Testis (tissue), 2 donors: ENCODE measurements at regions not wholly inside any gene's neighbourhood (a gene's known extent, or its start where the extent isn't known, plus 50 kb on each side); places are given as distances from the start of the nearest gene placed in this dataset.

Experiments used
- DNase-seq: peaks from one replicate; pipeline ENCODE4 v3.0.0-alpha.2; 2019
- H3K27ac ChIP-seq, 2 donors: fragments of 200-600 bp; sonication (generic); one replicate each; pipeline ENCODE4 v1.5.1; 2019
- H3K27me3 ChIP-seq: fragments of 200-600 bp; sonication (generic); one replicate; pipeline ENCODE4 v1.5.1; 2019
- H3K36me3 ChIP-seq: fragments of 200-600 bp; sonication (generic); one replicate; pipeline ENCODE4 v1.5.1; 2017; ENCODE audit warnings: low read depth; ENCODE audit errors: missing control alignments
- H3K4me1 ChIP-seq: fragments of 200-600 bp; sonication (generic); one replicate; pipeline ENCODE4 v1.5.1; 2019
- H3K4me3 ChIP-seq, 2 donors: fragments of 200-600 bp; sonication (generic); one replicate each; pipeline ENCODE4 v1.5.1; 2017 to 2019
- H3K9me3 ChIP-seq: fragments of 200-600 bp; sonication (generic); one replicate; pipeline ENCODE4 v1.5.1; 2017
- POLR2A ChIP-seq: fragments of 450-650 bp; IDR thresholded peaks from one replicate; pipeline ENCODE4 v1.6.1; 2017; ENCODE audit warnings: antibody characterized with exemption, mild to moderate bottlenecking, moderate library complexity
- WGBS, 2 donors: methylation state at CpG; one replicate each; pipeline ENCODE4 v1.1.5; 2018; 5-methylcytosine and 5-hydroxymethylcytosine counted together
- intact Hi-C: fragments of 100-400 bp; cut with DNase I; formaldehyde crosslinking; loops from one replicate; pipeline ENCODE4 v1.15.1; 2023; ENCODE audit warnings: low total_unique reads
- TF ChIP-seq, protein P1 (sequence below), 3 experiments: fragments of 450-650 bp in 2 of 3; fragments of 200-600 bp in 1 of 3; sonication (generic) in 1 of 3; IDR thresholded peaks; one replicate each; pipeline ENCODE4 v1.5.1; 2016 to 2019; ENCODE audit warnings: antibody characterized with exemption in 3 of 3, mild to moderate bottlenecking in 2 of 3, moderate library complexity in 1 of 3

DNA sequence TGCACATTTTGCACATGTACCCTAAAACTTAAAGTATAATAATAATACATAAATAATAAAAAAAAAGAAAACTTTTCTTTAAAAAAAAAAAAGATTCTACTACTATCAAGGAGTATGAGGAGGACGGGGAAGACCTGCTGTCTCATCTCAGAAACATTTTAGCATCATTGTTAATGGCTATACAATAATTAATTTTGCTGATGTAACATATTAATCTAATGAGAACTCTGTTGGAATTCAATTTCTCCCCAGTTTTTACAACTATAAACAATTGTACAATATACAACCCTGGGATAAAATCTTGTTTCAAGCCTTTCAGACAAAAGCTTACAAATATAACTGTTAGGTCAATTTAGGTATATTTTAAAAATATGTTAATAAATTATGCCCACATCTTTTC lies 139.0 kb upstream of the GRIN3A start:
- Histone ChIP-seq H3K27me3 (no peaks in the 10 kb centered on the region), H3K4me1 (no peaks in the 10 kb centered on the region), H3K27ac (no peak overlapping the region), H3K4me3 (no peak overlapping the region), H3K36me3 (no peaks in the 10 kb centered on the region), H3K9me3 (no peaks in the 10 kb centered on the region)
- no peak for TF ChIP-seq POLR2A
- TF ChIP-seq, protein P1, sequence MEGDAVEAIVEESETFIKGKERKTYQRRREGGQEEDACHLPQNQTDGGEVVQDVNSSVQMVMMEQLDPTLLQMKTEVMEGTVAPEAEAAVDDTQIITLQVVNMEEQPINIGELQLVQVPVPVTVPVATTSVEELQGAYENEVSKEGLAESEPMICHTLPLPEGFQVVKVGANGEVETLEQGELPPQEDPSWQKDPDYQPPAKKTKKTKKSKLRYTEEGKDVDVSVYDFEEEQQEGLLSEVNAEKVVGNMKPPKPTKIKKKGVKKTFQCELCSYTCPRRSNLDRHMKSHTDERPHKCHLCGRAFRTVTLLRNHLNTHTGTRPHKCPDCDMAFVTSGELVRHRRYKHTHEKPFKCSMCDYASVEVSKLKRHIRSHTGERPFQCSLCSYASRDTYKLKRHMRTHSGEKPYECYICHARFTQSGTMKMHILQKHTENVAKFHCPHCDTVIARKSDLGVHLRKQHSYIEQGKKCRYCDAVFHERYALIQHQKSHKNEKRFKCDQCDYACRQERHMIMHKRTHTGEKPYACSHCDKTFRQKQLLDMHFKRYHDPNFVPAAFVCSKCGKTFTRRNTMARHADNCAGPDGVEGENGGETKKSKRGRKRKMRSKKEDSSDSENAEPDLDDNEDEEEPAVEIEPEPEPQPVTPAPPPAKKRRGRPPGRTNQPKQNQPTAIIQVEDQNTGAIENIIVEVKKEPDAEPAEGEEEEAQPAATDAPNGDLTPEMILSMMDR (IDR thresholded peaks at IDR 0.05), result no peak
- WGBS, 2 donors, result 58 to 88% methylated on average over 1 of the region's 1 CpG
- DNase-seq, result no peak
- intact Hi-C loops, result no loop called here

DNA sequence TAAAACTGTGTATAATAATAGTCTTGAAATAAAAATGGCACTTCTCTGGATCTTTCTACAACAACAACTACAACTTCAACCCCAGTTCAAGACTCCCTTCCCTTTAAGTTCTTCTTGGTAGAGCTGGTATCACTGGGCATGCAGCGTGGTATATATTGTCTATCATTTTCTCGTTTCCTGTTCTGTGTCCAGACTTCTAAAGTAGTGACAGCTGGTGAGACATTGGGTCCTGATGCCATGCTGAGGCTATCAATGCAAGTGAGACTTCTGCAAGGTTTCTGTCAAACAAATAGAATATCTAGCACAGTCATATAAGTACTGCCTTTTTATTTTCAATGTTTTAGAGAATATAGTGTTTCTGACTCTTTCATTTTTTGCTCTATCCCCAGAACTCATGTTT lies 123.0 kb upstream of the GRIN3A start:
- Histone ChIP-seq H3K27ac (no peak overlapping the region), H3K9me3 (no peaks in the 10 kb centered on the region), H3K4me1 (no peaks in the 10 kb centered on the region), H3K36me3 (no peaks in the 10 kb centered on the region), H3K27me3 (no peaks in the 10 kb centered on the region), H3K4me3 (no peak overlapping the region)
- TF ChIP-seq, protein P1 (IDR thresholded peaks at IDR 0.05), result no peak
- no peak for TF ChIP-seq POLR2A
- intact Hi-C loops, result no loop called here
- no peak for DNase-seq
- WGBS, 2 donors, result 82 to 97% methylated on average over 2 of the region's 2 CpGs

DNA sequence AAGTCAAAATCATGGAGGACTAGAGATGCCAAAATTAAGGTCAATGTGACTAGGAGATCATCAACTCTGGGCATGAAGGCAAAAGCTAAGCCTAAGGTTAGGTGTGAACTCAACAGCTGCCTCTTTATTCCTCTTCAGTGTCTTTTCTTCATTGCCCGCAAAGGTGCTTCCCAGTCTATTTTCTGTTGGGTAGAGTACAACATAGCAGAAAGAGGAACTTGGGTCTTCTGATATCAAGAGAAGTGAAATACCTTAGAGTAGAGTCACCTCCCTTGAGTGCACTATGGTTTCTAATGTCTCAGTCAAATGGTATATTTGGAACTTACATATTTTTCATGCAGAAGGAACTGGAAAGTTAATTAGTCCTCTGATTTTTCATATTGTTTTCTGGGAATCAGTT lies 122.5 kb upstream of the GRIN3A start:
- intact Hi-C loops, result no loop called here
- TF ChIP-seq POLR2A, result no peak
- TF ChIP-seq, protein P1 (IDR thresholded peaks at IDR 0.05), result no peak
- Histone ChIP-seq H3K9me3 (no peaks in the 10 kb centered on the region), H3K27ac (no peak overlapping the region), H3K36me3 (no peaks in the 10 kb centered on the region), H3K4me3 (no peak overlapping the region), H3K4me1 (no peaks in the 10 kb centered on the region), H3K27me3 (no peaks in the 10 kb centered on the region)
- no peak for DNase-seq
- 95 to 96% methylated on average over 1 of the region's 1 CpG for WGBS, 2 donors

DNA sequence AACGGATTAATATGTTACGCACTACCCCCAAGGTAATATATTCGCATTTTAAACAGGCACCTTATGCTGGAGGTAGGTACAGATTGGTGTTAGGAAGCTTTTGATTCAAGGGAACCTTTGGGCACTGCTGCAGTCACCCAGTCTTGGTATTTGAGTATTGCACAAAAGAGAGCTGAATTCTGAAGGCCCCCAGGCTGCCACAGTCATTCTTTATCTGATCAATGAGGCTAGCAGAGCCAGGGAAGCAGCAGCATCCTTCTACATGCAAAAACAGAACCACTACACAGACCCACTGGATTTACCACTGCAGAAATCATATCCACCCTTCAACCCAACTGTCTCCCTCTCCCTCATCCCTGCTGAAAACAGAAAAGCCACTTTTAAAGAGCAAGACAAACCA lies 121.2 kb upstream of the GRIN3A start:
- Histone ChIP-seq H3K27ac (no peak overlapping the region), H3K4me3 (no peak overlapping the region), H3K27me3 (no peaks in the 10 kb centered on the region), H3K9me3 (no peaks in the 10 kb centered on the region), H3K36me3 (no peaks in the 10 kb centered on the region), H3K4me1 (no peaks in the 10 kb centered on the region)
- DNase-seq, result no peak
- intact Hi-C loops, result no loop called here
- WGBS, 2 donors, result 82 to 85% methylated on average over 3 of the region's 3 CpGs
- TF ChIP-seq, protein P1 (IDR thresholded peaks at IDR 0.05), result no peak
- no peak for TF ChIP-seq POLR2A

DNA sequence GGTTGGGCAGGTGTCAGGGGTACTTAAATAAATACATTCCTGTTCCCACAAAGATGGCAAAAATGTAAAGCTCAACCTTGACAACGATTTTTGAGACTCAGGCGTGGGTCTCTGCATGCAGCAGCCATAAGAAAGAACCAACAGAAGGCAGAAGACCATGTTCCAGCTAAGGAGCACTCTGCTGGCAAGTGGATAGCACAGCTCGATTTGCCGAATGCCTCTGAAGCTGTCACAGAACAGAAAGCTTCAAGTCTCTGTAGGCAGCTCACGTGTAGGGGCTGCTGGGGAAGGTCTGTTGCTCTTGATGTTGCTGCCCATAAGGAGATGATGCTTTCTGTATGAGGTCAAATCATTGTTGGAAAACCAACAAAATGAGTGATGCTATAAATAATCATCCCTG lies 119.6 kb upstream of the GRIN3A start:
- no peak overlapping the region for H3K4me3 ChIP-seq
- H3K27me3 ChIP-seq, result no peaks in the 10 kb centered on the region
- H3K4me1 ChIP-seq, result no peaks in the 10 kb centered on the region
- no peak overlapping the region for H3K27ac ChIP-seq
- H3K36me3 ChIP-seq, result no peaks in the 10 kb centered on the region
- intact Hi-C loops, result no loop called here
- DNase-seq, result no peak
- H3K9me3 ChIP-seq, result no peaks in the 10 kb centered on the region
- TF ChIP-seq, protein P1 (IDR thresholded peaks at IDR 0.05), result no peak
- no peak for TF ChIP-seq POLR2A
- 72 to 76% methylated on average over 5 of the region's 5 CpGs for WGBS, 2 donors
